ENCODE measurements at regions not wholly inside any gene's neighbourhood (a gene's known extent, or its start where the extent isn't known, plus 50 kb on each side); places are given as distances from the start of the nearest gene placed in this dataset.

DNA sequence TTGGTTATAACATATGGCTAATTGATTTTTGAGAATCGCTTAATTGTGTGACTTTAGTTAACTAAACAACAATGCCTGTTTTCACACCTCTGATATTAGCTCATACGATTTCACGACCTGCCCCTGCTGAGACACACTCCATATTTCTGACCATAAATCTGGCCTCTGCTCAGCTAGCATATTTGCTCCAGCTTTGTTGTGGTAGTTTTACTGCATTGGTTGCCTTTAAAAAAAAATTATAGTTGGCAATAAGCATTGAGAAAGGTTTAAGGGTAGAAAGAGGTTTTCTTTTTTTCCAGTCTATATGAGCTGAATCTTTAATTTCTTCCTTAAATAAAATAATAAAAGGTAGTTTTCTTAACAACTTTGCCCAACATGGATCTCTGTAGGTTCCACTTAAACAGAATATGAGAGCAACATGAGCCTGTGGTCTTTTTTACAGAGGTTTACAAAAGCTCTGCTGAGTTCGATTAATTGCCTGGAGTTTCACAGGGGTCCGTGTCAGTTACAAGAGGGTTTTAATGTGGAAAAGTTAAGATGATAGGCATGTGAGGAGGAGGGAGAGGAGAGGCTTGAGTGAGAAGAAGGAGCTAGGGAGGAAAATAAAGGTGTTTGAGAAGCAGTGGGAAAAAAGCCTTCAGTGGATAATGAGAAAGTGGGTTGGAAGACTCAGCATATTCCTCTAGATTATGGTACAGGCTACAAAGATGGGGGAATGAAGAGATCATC lies 318.2 kb downstream of the CXCL12 start:
- no peak for TF ChIP-seq CTCF (IDR thresholded peaks at IDR 0.05; ENCODE audit: low read length)
- no peak for TF ChIP-seq EZH2 (optimal IDR thresholded peaks at IDR 0.05; ENCODE audit: low read depth, low read length)
